ENCODE measurements at regions not wholly inside any gene's neighbourhood (a gene's known extent, or its start where the extent isn't known, plus 50 kb on each side); places are given as distances from the start of the nearest gene placed in this dataset.

DNA sequence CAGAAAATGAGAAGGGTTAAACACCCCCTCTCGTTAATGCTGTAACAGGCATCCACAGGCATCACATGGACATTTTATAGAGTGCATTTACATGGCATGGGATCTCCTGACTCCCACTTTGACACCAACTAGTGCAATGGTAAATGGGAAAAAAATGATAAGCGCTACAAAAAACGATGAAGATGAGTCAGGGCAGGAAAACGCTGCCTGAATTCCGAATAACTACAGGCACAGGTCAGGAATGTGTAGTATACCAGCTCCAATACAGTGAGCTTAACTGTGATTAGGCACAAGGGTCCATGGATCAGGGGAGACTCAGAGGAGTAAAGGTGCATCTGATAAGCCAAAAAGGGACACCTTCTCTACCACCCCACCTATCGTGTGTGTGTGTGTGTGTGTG lies 223.6 kb downstream of the FOXO1 start:
- TF ChIP-seq POLR2A (IDR thresholded peaks at IDR 0.05) (no peak), POLR2AphosphoS5 (IDR thresholded peaks at IDR 0.05) (no peak)
- TF ChIP-seq, protein P1, sequence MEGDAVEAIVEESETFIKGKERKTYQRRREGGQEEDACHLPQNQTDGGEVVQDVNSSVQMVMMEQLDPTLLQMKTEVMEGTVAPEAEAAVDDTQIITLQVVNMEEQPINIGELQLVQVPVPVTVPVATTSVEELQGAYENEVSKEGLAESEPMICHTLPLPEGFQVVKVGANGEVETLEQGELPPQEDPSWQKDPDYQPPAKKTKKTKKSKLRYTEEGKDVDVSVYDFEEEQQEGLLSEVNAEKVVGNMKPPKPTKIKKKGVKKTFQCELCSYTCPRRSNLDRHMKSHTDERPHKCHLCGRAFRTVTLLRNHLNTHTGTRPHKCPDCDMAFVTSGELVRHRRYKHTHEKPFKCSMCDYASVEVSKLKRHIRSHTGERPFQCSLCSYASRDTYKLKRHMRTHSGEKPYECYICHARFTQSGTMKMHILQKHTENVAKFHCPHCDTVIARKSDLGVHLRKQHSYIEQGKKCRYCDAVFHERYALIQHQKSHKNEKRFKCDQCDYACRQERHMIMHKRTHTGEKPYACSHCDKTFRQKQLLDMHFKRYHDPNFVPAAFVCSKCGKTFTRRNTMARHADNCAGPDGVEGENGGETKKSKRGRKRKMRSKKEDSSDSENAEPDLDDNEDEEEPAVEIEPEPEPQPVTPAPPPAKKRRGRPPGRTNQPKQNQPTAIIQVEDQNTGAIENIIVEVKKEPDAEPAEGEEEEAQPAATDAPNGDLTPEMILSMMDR (IDR thresholded peaks at IDR 0.05 in 8 of 11, conservative IDR thresholded peaks at IDR 0.05 in 3 of 11), result no peak
